Esophagus muscularis mucosa (tissue), 4 donors: ENCODE measurements at regions not wholly inside any gene's neighbourhood (a gene's known extent, or its start where the extent isn't known, plus 50 kb on each side); places are given as distances from the start of the nearest gene placed in this dataset.

Experiments used
- EP300 ChIP-seq: sonication (generic); formaldehyde crosslinking; IDR thresholded peaks from one replicate; pipeline ENCODE4 v1.6.1; 2017; ENCODE audit warnings: antibody characterized with exemption
- POLR2A ChIP-seq: fragments of 450-650 bp; IDR thresholded peaks from one replicate; pipeline ENCODE4 v1.6.1; 2017; ENCODE audit warnings: antibody characterized with exemption, moderate library complexity, mild to moderate bottlenecking, low read depth
- POLR2AphosphoS5 ChIP-seq, 2 donors: sonication (generic); formaldehyde crosslinking; IDR thresholded peaks; one replicate each; pipeline ENCODE4 v1.6.1; 2017; ENCODE audit warnings: antibody characterized with exemption in 2 of 2
- TF ChIP-seq, protein P1 (sequence below), 3 experiments: fragments of 200-600 bp in 2 of 3; fragments of 450-650 bp in 1 of 3; sonication (generic) in 2 of 3; IDR thresholded peaks; one replicate each; pipeline ENCODE4 v1.5.1; 2017 to 2019; ENCODE audit warnings: antibody characterized with exemption in 3 of 3, mild to moderate bottlenecking in 2 of 3, moderate library complexity in 1 of 3

- TF ChIP-seq, protein P1, sequence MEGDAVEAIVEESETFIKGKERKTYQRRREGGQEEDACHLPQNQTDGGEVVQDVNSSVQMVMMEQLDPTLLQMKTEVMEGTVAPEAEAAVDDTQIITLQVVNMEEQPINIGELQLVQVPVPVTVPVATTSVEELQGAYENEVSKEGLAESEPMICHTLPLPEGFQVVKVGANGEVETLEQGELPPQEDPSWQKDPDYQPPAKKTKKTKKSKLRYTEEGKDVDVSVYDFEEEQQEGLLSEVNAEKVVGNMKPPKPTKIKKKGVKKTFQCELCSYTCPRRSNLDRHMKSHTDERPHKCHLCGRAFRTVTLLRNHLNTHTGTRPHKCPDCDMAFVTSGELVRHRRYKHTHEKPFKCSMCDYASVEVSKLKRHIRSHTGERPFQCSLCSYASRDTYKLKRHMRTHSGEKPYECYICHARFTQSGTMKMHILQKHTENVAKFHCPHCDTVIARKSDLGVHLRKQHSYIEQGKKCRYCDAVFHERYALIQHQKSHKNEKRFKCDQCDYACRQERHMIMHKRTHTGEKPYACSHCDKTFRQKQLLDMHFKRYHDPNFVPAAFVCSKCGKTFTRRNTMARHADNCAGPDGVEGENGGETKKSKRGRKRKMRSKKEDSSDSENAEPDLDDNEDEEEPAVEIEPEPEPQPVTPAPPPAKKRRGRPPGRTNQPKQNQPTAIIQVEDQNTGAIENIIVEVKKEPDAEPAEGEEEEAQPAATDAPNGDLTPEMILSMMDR (IDR thresholded peaks at IDR 0.05), result no peak
- TF ChIP-seq EP300, result no peak
- no peak for TF ChIP-seq POLR2AphosphoS5 (IDR thresholded peaks at IDR 0.05)
- no peak for TF ChIP-seq POLR2A
These were observed 118.5 kb upstream of the SALL3 start for GRCh38 chr18:78861116-78861515.
